Renal pelvis (tissue), 1 donor: ENCODE measurements at regions not wholly inside any gene's neighbourhood (a gene's known extent, or its start where the extent isn't known, plus 50 kb on each side); places are given as distances from the start of the nearest gene placed in this dataset.

Experiments used
- DNase-seq: peaks from one replicate; pipeline ENCODE4 v3.0.0-alpha.2; 2013

GRCh38 chr9:85428230-85428629, 313.5 kb downstream of the AGTPBP1 start:
- peak; percentile 65 for DNase-seq

GRCh38 chr9:85427772-85428171, 314.0 kb downstream of the AGTPBP1 start:
- peak; percentile 60 for DNase-seq

GRCh38 chr9:85425153-85425611, 316.6 kb downstream of the AGTPBP1 start:
- DNase-seq, result peak; percentile 90

GRCh38 chr9:85423422-85423821, 318.3 kb downstream of the AGTPBP1 start:
- DNase-seq, result no peak

- no peak for DNase-seq
These were observed 320.1 kb downstream of the AGTPBP1 start for GRCh38 chr9:85421641-85422040.

GRCh38 chr9:85420750-85421149, 321.0 kb downstream of the AGTPBP1 start:
- peak; percentile 82 for DNase-seq

GRCh38 chr9:85417674-85418073, 324.1 kb downstream of the AGTPBP1 start:
- no peak for DNase-seq

GRCh38 chr9:85416715-85417114, 325.0 kb downstream of the AGTPBP1 start:
- no peak for DNase-seq

GRCh38 chr9:85414390-85414789, 327.4 kb downstream of the AGTPBP1 start:
- DNase-seq, result no peak

GRCh38 chr9:85408494-85408893, 333.3 kb downstream of the AGTPBP1 start:
- DNase-seq, result no peak

GRCh38 chr9:85405566-85405950, 336.2 kb downstream of the AGTPBP1 start:
- no peak for DNase-seq

GRCh38 chr9:85404911-85405565, 336.7 kb downstream of the AGTPBP1 start:
- DNase-seq, result no peak

GRCh38 chr9:85402551-85402950, 339.2 kb downstream of the AGTPBP1 start:
- no peak for DNase-seq

- DNase-seq, result no peak
These were observed 339.8 kb downstream of the AGTPBP1 start for GRCh38 chr9:85401998-85402397.

GRCh38 chr9:85397005-85397404, 344.7 kb downstream of the AGTPBP1 start:
- no peak for DNase-seq

GRCh38 chr9:85392260-85392659, 349.5 kb downstream of the AGTPBP1 start:
- DNase-seq, result no peak

GRCh38 chr9:85377731-85378289, 363.9 kb downstream of the AGTPBP1 start:
- DNase-seq, result no peak

GRCh38 chr9:85368781-85369180, 373.0 kb downstream of the AGTPBP1 start:
- DNase-seq, result no peak

- no peak for DNase-seq
These were observed 382.6 kb downstream of the AGTPBP1 start for GRCh38 chr9:85359161-85359560.

- DNase-seq, result no peak
These were observed 392.7 kb downstream of the AGTPBP1 start for GRCh38 chr9:85349046-85349445.

GRCh38 chr9:85347541-85347940, 394.2 kb downstream of the AGTPBP1 start:
- no peak for DNase-seq

GRCh38 chr9:85344901-85345300, 396.9 kb downstream of the AGTPBP1 start:
- no peak for DNase-seq

GRCh38 chr9:85339338-85339737, 402.4 kb downstream of the AGTPBP1 start:
- no peak for DNase-seq

- no peak for DNase-seq
These were observed 407.5 kb downstream of the AGTPBP1 start for GRCh38 chr9:85334228-85334627.
